SK-N-SH treated with all-trans-retinoic acid at 6 μM for 48 hours (cell line): ENCODE measurements at regions not wholly inside any gene's neighbourhood (a gene's known extent, or its start where the extent isn't known, plus 50 kb on each side); places are given as distances from the start of the nearest gene placed in this dataset.

Source experiments
- ARNTL ChIP-seq: fragments of 450-650 bp; formaldehyde crosslinking; IDR thresholded peaks from 2 replicates; pipeline ENCODE4 v1.5.0; 2020; ENCODE audit warnings: low read depth, mild to moderate bottlenecking, moderate library complexity, borderline replicate concordance
- BACH2 ChIP-seq: fragments of 250-450 bp; sonication (Bioruptor Pico); IDR thresholded peaks from 2 replicates; pipeline ENCODE4 v1.9.0; 2021; ENCODE audit warnings: mild to moderate bottlenecking, borderline replicate concordance
- CREB5 ChIP-seq: fragments of 250-450 bp; sonication (Bioruptor Pico); IDR thresholded peaks from 2 replicates; pipeline ENCODE4 v1.5.1; 2020; ENCODE audit warnings: low read depth, mild to moderate bottlenecking, moderate library complexity
- GLIS3 ChIP-seq: fragments of 250-450 bp; sonication (Bioruptor Pico); IDR thresholded peaks from 2 replicates; pipeline ENCODE4 v1.5.0; 2020; ENCODE audit warnings: mild to moderate bottlenecking, moderate library complexity
- SNAI2 ChIP-seq: fragments of 250-450 bp; sonication (Bioruptor Pico); IDR thresholded peaks from 2 replicates; pipeline ENCODE4 v1.5.0; 2020; ENCODE audit warnings: mild to moderate bottlenecking, moderate library complexity
- TOX ChIP-seq: fragments of 250-450 bp; sonication (Bioruptor Pico); IDR thresholded peaks from 2 replicates; pipeline ENCODE4 v1.8.0; 2021; ENCODE audit warnings: mild to moderate bottlenecking, moderate library complexity, borderline replicate concordance
- ZFP3 ChIP-seq: fragments of 250-450 bp; sonication (Bioruptor Pico); IDR thresholded peaks from 2 replicates; pipeline ENCODE4 v1.5.0; 2020; ENCODE audit warnings: mild to moderate bottlenecking, moderate library complexity
- ZFP30 ChIP-seq: fragments of 450-650 bp; formaldehyde crosslinking; IDR thresholded peaks from 2 replicates; pipeline ENCODE4 v1.5.0; 2022; ENCODE audit warnings: mild to moderate bottlenecking, moderate library complexity
- TF ChIP-seq, protein P1 (sequence below): fragments of 250-450 bp; sonication (Bioruptor Pico); IDR thresholded peaks from 2 replicates; pipeline ENCODE4 v1.8.0; 2020; ENCODE audit warnings: mild to moderate bottlenecking, moderate library complexity, borderline replicate concordance
- TF ChIP-seq, protein P2 (sequence below): fragments of 250-450 bp; sonication (Bioruptor Pico); IDR thresholded peaks from 2 replicates; pipeline ENCODE4 v1.5.1; 2021; ENCODE audit warnings: mild to moderate bottlenecking, moderate library complexity

GRCh38 chr3:135869439-135870105 lies 96.0 kb upstream of the PPP2R3A start:
- TF ChIP-seq ZFP30 (CRISPR knock-in tag) (no peak), ZFP3 (CRISPR knock-in tag) (no peak), ARNTL (CRISPR knock-in tag) (no peak), TOX (CRISPR knock-in tag) (no peak), BACH2 (no peak), GLIS3 (no peak), SNAI2 (no peak), CREB5 (no peak)
- TF ChIP-seq, protein P1, sequence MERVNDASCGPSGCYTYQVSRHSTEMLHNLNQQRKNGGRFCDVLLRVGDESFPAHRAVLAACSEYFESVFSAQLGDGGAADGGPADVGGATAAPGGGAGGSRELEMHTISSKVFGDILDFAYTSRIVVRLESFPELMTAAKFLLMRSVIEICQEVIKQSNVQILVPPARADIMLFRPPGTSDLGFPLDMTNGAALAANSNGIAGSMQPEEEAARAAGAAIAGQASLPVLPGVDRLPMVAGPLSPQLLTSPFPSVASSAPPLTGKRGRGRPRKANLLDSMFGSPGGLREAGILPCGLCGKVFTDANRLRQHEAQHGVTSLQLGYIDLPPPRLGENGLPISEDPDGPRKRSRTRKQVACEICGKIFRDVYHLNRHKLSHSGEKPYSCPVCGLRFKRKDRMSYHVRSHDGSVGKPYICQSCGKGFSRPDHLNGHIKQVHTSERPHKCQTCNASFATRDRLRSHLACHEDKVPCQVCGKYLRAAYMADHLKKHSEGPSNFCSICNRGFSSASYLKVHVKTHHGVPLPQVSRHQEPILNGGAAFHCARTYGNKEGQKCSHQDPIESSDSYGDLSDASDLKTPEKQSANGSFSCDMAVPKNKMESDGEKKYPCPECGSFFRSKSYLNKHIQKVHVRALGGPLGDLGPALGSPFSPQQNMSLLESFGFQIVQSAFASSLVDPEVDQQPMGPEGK (CRISPR knock-in tag) = no peak
- TF ChIP-seq, protein P2, sequence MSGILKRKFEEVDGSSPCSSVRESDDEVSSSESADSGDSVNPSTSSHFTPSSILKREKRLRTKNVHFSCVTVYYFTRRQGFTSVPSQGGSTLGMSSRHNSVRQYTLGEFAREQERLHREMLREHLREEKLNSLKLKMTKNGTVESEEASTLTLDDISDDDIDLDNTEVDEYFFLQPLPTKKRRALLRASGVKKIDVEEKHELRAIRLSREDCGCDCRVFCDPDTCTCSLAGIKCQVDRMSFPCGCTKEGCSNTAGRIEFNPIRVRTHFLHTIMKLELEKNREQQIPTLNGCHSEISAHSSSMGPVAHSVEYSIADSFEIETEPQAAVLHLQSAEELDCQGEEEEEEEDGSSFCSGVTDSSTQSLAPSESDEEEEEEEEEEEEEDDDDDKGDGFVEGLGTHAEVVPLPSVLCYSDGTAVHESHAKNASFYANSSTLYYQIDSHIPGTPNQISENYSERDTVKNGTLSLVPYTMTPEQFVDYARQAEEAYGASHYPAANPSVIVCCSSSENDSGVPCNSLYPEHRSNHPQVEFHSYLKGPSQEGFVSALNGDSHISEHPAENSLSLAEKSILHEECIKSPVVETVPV (CRISPR knock-in tag) = no peak
